ENCODE measurements at regions not wholly inside any gene's neighbourhood (a gene's known extent, or its start where the extent isn't known, plus 50 kb on each side); places are given as distances from the start of the nearest gene placed in this dataset.

- DNase-seq: no peak
Observed at GRCh38 chr14:22476887-22477286, 112.1 kb downstream of the DAD1 start.

DNA sequence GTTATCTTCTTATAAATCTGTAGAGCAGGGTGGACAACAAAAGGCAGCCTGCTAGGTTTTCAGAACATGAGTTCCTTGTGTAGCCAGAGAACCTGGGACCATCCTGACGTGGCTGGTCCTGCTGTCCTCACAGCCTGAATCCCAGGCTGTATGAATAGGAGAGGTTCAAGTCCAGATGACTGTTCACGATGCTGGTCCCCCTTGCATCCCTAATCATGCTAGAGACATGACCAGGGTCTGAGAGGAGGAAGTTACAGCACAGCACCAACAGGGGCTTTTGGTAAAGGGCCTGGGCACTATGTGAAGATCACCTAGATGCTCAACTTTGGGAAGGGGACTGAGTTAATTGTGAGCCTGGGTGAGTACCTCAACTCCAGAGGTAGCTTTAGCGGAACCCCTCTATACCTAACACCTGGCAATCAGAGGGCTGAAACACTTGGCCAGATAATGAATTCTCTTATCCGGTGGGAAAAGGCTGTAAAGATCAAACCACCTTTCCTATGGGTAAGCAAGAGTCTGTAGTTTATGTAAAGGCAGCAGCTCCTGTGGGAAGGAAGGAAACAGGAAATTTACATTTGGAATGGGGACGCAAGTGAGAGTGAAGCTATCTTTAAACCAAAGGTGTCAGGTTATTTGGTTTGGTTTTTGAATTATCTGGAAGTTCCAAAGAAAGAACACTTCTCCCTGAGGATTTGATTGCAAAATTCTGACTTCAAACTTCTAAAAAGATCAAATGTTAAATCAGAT lies 112.8 kb downstream of the DAD1 start:
- DNase-seq: no peak

DNA sequence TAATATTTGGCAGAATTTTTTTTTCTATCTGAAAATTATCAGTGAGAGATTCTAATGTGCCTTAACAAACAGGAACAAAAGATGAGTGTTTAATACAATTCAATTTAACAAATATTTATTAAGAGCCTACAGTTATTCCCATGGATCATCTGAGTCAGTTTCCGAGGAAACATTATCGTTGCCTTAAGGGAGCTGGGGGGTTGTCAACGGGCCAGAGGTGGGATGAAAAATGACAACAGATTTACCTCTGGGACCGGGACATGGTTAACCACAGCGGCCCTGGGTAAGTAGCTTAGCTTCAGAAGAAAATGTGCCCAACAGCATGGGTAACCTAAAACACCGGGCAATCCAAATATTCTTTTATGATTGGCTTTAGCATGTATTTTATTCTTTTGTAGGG lies 113.6 kb downstream of the DAD1 start:
- DNase-seq: no peak

GRCh38 chr14:22474730-22475351 lies 114.2 kb downstream of the DAD1 start:
- DNase-seq: no peak

- no peak for DNase-seq
Observed at GRCh38 chr14:22472935-22473854, 115.8 kb downstream of the DAD1 start.

DNA sequence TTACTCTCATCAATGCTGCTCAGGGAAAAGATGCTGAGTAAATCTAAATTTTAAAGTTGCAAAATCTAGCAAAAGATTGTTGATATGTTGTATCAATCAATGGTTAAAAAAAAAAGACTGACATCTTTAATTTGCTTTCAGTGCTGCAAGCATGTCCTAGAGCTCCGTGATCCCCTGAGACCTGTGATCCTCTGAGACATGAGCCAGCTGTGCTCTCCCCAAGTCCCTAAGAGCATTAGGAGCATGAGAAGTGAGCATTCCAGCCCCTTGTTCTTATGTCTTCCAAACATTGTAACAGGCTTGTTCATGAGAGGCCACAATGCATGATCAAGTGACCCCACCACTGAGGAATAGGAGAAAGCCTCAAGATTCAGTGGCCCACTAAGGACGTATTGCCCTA lies 116.6 kb downstream of the DAD1 start:
- no peak for DNase-seq

DNA sequence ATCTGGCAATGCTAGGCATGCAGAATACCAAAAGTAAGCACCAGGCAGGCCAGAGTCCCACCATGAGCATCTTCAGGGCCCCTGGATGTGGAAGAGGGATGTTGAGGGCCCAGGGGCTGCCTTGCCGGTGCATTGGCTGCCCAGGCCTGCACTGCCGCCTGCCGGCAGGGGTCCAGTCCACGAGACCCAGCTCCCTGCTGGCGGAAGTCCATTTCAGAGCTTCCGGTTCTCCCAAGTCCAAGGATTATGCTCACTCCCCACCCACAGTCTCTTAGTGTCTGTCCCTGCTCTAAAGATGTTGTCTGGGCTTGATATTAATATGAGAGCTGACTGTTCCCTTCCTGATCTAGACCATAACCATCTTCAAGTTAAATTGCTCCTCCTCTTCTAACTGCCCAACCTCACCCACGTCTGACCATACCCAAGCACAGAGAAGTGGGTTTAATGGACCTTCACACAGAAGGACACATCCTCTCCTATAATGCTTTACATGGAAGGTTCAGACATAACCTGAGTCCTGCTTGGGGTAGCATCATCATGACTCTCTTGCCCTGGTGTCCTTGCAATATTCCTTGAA lies 117.4 kb downstream of the DAD1 start:
- DNase-seq: no peak

GRCh38 chr14:22469538-22470303 lies 119.3 kb downstream of the DAD1 start:
- no peak for DNase-seq

GRCh38 chr14:22468830-22469229 lies 120.2 kb downstream of the DAD1 start:
- DNase-seq: no peak

GRCh38 chr14:22466491-22466890 lies 122.5 kb downstream of the DAD1 start:
- DNase-seq: no peak

GRCh38 chr14:22465201-22465840 lies 123.7 kb downstream of the DAD1 start:
- no peak for DNase-seq

DNA sequence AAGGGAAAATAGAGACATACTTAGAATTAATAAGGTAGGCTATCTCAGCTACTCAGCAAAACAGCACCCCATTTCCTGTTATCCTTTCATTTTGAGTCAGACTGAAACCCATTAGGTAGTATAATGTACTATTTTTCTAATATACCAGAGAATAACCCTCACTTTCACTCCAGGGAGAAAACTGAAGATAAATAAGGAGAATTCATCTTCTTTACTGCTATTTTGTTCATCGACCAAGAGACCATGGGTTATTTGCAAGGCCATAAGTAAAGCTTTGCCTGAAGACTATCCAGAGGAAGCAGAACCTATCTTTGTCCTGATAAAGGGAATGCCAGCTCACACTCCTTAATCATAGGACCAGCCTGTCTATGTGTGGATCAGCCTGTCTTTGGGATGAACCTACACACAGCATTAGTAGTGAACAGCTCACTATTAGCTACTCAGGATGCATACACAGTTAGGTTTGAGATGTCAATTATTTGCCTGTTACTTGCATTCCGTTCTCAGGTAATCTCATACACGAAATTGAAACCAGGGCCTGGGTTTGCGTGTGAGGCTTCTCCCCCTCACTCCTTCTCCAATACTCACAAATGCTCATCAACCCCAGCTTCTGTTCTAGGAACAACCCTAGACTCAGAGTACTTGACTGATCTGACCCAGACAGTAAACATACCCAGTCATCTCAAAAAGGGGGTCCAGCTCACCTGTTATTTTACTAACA lies 124.4 kb downstream of the DAD1 start:
- DNase-seq: no peak

GRCh38 chr14:22463763-22464173 lies 125.3 kb downstream of the DAD1 start:
- no peak for DNase-seq

- DNase-seq: no peak
Observed at GRCh38 chr14:22462923-22463322, 126.1 kb downstream of the DAD1 start.

DNA sequence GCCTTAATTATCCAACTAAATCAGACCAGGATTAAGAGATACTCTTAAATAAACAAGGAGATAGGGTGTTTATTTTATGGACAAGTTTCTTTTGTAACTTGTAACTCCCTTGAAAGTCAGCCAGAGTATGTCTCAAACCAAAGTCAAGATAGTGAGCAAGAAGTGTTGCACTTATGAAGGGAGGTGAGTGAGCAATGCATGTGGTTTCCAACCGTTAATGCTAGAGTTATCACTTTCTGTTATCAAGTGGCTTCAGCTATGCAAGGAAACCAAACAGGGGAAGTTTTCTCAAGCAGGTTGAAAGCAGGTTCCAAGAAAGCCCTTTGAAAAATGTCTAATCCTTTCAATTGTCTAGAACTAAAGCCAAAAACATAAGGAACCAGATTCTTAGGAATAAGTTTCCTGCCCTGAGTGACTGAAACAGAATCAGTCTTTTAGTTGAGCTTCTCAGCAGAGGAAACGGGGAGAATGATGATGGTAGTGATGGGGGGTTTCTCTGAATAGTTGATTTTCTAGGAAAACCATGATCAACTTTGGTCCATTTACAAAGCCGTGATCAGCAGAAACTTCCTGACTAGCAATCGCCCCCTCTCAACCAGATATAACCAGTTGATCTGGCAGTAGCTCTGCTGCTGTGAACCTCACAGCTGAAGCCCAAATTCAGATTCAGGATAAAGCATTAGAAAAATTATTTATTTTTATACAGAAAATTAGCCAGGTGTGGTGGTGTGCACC lies 128.4 kb downstream of the DAD1 start:
- no peak for DNase-seq

GRCh38 chr14:22458737-22459136 lies 130.3 kb downstream of the DAD1 start:
- no peak for DNase-seq

DNA sequence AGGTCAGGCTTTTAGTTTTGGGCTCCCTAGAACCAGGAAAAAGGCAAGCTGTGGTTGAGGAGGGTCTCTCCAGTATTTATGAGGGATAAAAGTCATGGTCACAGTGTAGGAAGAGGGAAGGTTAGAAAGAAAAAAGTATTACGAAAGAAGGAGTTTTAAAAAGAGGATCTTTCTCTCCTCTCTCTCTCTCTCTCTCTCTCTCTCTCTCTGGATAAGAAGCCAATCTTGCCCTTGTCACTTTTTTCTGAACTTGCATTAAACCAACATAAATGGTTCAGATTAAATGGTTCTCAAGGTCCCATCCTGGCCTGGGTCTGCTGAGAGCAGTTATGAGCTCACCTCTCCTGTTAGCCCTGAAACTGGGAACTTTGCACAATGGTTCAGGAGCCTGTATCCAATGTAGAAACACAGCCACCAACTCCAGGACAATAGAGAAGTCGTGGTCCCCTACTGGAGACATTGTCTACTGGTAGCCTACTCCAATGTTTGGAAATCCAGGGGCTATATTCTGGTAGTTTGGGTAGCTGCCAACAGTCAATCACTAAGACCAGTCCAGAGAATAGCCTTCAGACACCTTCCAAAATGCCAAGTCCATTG lies 131.9 kb downstream of the DAD1 start:
- DNase-seq: no peak

DNA sequence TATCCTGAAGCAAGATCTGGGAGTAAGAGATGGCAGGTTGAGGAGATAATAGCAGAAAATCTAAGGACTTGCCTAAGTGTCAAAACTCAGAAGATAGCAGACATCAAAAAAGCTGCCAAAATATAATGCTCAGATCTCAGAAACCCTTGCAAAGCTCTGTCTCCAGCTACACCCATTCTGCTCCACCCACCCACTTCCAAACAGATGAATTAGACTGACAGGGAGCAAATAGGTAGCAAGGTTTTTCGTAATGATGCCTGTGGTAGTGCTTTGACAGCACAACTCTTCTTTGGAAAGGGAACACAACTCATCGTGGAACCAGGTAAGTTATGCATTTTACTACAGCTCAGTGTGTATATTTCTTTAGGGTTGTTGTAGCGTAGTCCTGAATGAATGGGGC lies 132.6 kb downstream of the DAD1 start:
- no peak for DNase-seq

- DNase-seq: no peak
Observed at GRCh38 chr14:22452330-22452729, 136.7 kb downstream of the DAD1 start.

DNA sequence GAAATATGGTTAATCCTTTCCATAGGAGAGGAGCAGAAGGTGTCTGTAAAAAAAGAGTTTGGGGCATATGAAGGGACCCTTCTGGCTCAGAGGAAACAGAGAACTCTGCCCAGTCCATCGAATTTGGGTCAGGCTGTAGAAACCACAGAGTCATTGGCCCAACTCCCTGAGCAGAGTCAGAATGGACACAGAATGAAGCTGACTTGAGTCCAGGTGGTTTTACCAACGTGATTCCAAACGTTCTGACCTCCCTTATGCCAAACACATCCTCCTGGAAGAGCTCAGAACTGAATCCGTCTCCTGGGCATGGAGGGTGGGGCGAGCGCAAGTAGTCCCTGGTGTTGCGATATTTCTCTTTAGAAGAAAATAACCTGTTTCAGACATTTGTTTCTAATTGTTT lies 138.8 kb downstream of the DAD1 start:
- no peak for DNase-seq
